Osteocyte (in vitro differentiated cells): ENCODE measurements at regions not wholly inside any gene's neighbourhood (a gene's known extent, or its start where the extent isn't known, plus 50 kb on each side); places are given as distances from the start of the nearest gene placed in this dataset.

Experiments used
- DNase-seq: peaks from one replicate; pipeline ENCODE4 v3.0.0; 2021; ENCODE audit warnings: mixed read lengths; ENCODE audit not compliant: unreplicated experiment; ENCODE audit errors: extremely low spot score
- H3K27ac Mint-ChIP-seq: one replicate; pipeline ENCODE4 v1.8.0; 2021; ENCODE audit warnings: mild to moderate bottlenecking, mixed read lengths; ENCODE audit not compliant: unreplicated experiment
- H3K27me3 Mint-ChIP-seq: one replicate; pipeline ENCODE4 v1.8.0; 2021; ENCODE audit warnings: mixed read lengths; ENCODE audit not compliant: unreplicated experiment
- H3K36me3 Mint-ChIP-seq: one replicate; pipeline ENCODE4 v1.8.0; 2021; ENCODE audit warnings: mixed read lengths; ENCODE audit not compliant: unreplicated experiment
- H3K4me1 Mint-ChIP-seq: one replicate; pipeline ENCODE4 v1.8.0; 2021; ENCODE audit warnings: mixed read lengths; ENCODE audit not compliant: unreplicated experiment
- H3K4me3 Mint-ChIP-seq: one replicate; pipeline ENCODE4 v1.8.0; 2021; ENCODE audit warnings: mild to moderate bottlenecking, moderate library complexity, mixed read lengths; ENCODE audit not compliant: unreplicated experiment
- H3K9me3 Mint-ChIP-seq: one replicate; pipeline ENCODE4 v1.8.0; 2021; ENCODE audit warnings: mixed read lengths; ENCODE audit not compliant: unreplicated experiment
- CTCF ChIP-seq: fragments of 200-600 bp; sonication (generic); IDR thresholded peaks from 2 replicates; pipeline ENCODE4 v1.5.0; 2021; ENCODE audit warnings: antibody characterized with exemption, mild to moderate bottlenecking, moderate library complexity

- H3K4me1 Mint-ChIP-seq: no peaks in the 10 kb centered on the region
- H3K4me3 Mint-ChIP-seq: no peak overlapping the region
- TF ChIP-seq CTCF: no peak
- no peak overlapping the region for H3K27ac Mint-ChIP-seq
- H3K27me3 Mint-ChIP-seq: no peaks in the 10 kb centered on the region
- no peaks in the 10 kb centered on the region for H3K36me3 Mint-ChIP-seq
- peaks cover 56% of the 10 kb centered on the region for H3K9me3 Mint-ChIP-seq
- no peak for DNase-seq
Measured at GRCh38 chr14:98099527-98099926, 1172.5 kb downstream of the BCL11B start.

- H3K27me3 Mint-ChIP-seq: no peaks in the 10 kb centered on the region
- no peak for TF ChIP-seq CTCF
- no peaks in the 10 kb centered on the region for H3K4me1 Mint-ChIP-seq
- H3K4me3 Mint-ChIP-seq: no peak overlapping the region
- H3K27ac Mint-ChIP-seq: no peak overlapping the region
- no peak for DNase-seq
- no peaks in the 10 kb centered on the region for H3K36me3 Mint-ChIP-seq
- peaks cover 47% of the 10 kb centered on the region for H3K9me3 Mint-ChIP-seq
Measured at GRCh38 chr14:98101323-98101722, 1170.7 kb downstream of the BCL11B start.

GRCh38 chr14:98103705-98104104, 1168.3 kb downstream of the BCL11B start:
- Mint-ChIP-seq H3K4me1 (no peaks in the 10 kb centered on the region), H3K4me3 (no peak overlapping the region), H3K27ac (no peak overlapping the region), H3K9me3 (peaks cover 44% of the 10 kb centered on the region), H3K36me3 (no peaks in the 10 kb centered on the region), H3K27me3 (no peaks in the 10 kb centered on the region)
- no peak for DNase-seq
- no peak for TF ChIP-seq CTCF

- no peak for DNase-seq
- Mint-ChIP-seq H3K27me3 (no peaks in the 10 kb centered on the region), H3K4me3 (no peak overlapping the region), H3K36me3 (no peaks in the 10 kb centered on the region), H3K4me1 (no peaks in the 10 kb centered on the region), H3K9me3 (peaks cover 39% of the 10 kb centered on the region), H3K27ac (no peak overlapping the region)
- TF ChIP-seq CTCF: no peak
Measured at GRCh38 chr14:98109326-98109725, 1162.7 kb downstream of the BCL11B start.

GRCh38 chr14:98112194-98112780, 1159.7 kb downstream of the BCL11B start:
- no peak for DNase-seq
- Mint-ChIP-seq H3K27ac (no peak overlapping the region), H3K36me3 (no peaks in the 10 kb centered on the region), H3K27me3 (no peaks in the 10 kb centered on the region), H3K4me1 (no peaks in the 10 kb centered on the region), H3K9me3 (peaks cover 43% of the 10 kb centered on the region), H3K4me3 (no peak overlapping the region)
- TF ChIP-seq CTCF: no peak
